ENCODE measurements at regions not wholly inside any gene's neighbourhood (a gene's known extent, or its start where the extent isn't known, plus 50 kb on each side); places are given as distances from the start of the nearest gene placed in this dataset.

GRCh38 chr13:106117035-106117434 is 418.4 kb downstream of the EFNB2 start:
- in situ Hi-C loops (cut with HindIII; ENCODE audit: low sequenced_read_pairs): no loop called here

GRCh38 chr13:106115081-106115480 is 420.4 kb downstream of the EFNB2 start:
- no peak for DNase-seq (ENCODE audit: low spot score)
- in situ Hi-C loops (cut with HindIII; ENCODE audit: low sequenced_read_pairs): no loop called here

More at GRCh38 chr13:106117035-106117434, 418.4 kb downstream of the EFNB2 start:
- DNase-seq (ENCODE audit: low spot score): no peak

- in situ Hi-C loops (cut with HindIII; ENCODE audit: low sequenced_read_pairs): no loop called here
- DNase-seq (ENCODE audit: low spot score): no peak
Observed at GRCh38 chr13:106113796-106114195, 421.7 kb downstream of the EFNB2 start.

GRCh38 chr13:106112191-106112590 is 423.3 kb downstream of the EFNB2 start:
- no peak for DNase-seq (ENCODE audit: low spot score)
- in situ Hi-C loops (cut with HindIII; ENCODE audit: low sequenced_read_pairs): no loop called here

GRCh38 chr13:106110241-106110855 is 425.1 kb downstream of the EFNB2 start:
- in situ Hi-C loops (cut with HindIII; ENCODE audit: low sequenced_read_pairs): no loop called here
- no peak for DNase-seq (ENCODE audit: low spot score)

GRCh38 chr13:106109391-106109791 is 426.1 kb downstream of the EFNB2 start:
- in situ Hi-C loops (cut with HindIII; ENCODE audit: low sequenced_read_pairs): no loop called here

GRCh38 chr13:106108346-106108745 is 427.1 kb downstream of the EFNB2 start:
- in situ Hi-C loops (cut with HindIII; ENCODE audit: low sequenced_read_pairs): no loop called here
- DNase-seq (ENCODE audit: low spot score): no peak

More at GRCh38 chr13:106109391-106109791, 426.1 kb downstream of the EFNB2 start:
- DNase-seq (ENCODE audit: low spot score): no peak

- no peak for DNase-seq (ENCODE audit: low spot score)
- in situ Hi-C loops (cut with HindIII; ENCODE audit: low sequenced_read_pairs): no loop called here
Observed at GRCh38 chr13:106107061-106107460, 428.4 kb downstream of the EFNB2 start.

- in situ Hi-C loops (cut with HindIII; ENCODE audit: low sequenced_read_pairs): no loop called here
- no peak for DNase-seq (ENCODE audit: low spot score)
Observed at GRCh38 chr13:106105153-106105552, 430.3 kb downstream of the EFNB2 start.

- in situ Hi-C loops (cut with HindIII; ENCODE audit: low sequenced_read_pairs): no loop called here
- no peak for DNase-seq (ENCODE audit: low spot score)
Observed at GRCh38 chr13:106104281-106104901, 431.1 kb downstream of the EFNB2 start.

- DNase-seq (ENCODE audit: low spot score): no peak
Observed at GRCh38 chr13:106103779-106104178, 431.7 kb downstream of the EFNB2 start.

GRCh38 chr13:106102786-106103185 is 432.7 kb downstream of the EFNB2 start:
- in situ Hi-C loops (cut with HindIII; ENCODE audit: low sequenced_read_pairs): no loop called here
- DNase-seq (ENCODE audit: low spot score): no peak

More at GRCh38 chr13:106103779-106104178, 431.7 kb downstream of the EFNB2 start:
- in situ Hi-C loops (cut with HindIII; ENCODE audit: low sequenced_read_pairs): no loop called here

GRCh38 chr13:106101201-106101600 is 434.3 kb downstream of the EFNB2 start:
- in situ Hi-C loops (cut with HindIII; ENCODE audit: low sequenced_read_pairs): no loop called here
- no peak for DNase-seq (ENCODE audit: low spot score)

- in situ Hi-C loops (cut with HindIII; ENCODE audit: low sequenced_read_pairs): no loop called here
- no peak for DNase-seq (ENCODE audit: low spot score)
Observed at GRCh38 chr13:106100171-106100919, 435.1 kb downstream of the EFNB2 start.

- in situ Hi-C loops (cut with HindIII; ENCODE audit: low sequenced_read_pairs): no loop called here
- no peak for DNase-seq (ENCODE audit: low spot score)
Observed at GRCh38 chr13:106099765-106100164, 435.7 kb downstream of the EFNB2 start.

- DNase-seq (ENCODE audit: low spot score): no peak
- in situ Hi-C loops (cut with HindIII; ENCODE audit: low sequenced_read_pairs): no loop called here
Observed at GRCh38 chr13:106098778-106099177, 436.7 kb downstream of the EFNB2 start.

GRCh38 chr13:106096661-106097092 is 438.8 kb downstream of the EFNB2 start:
- in situ Hi-C loops (cut with HindIII; ENCODE audit: low sequenced_read_pairs): no loop called here
- no peak for DNase-seq (ENCODE audit: low spot score)

- no peak for DNase-seq (ENCODE audit: low spot score)
- in situ Hi-C loops (cut with HindIII; ENCODE audit: low sequenced_read_pairs): no loop called here
Observed at GRCh38 chr13:106095919-106096318, 439.5 kb downstream of the EFNB2 start.

- in situ Hi-C loops (cut with HindIII; ENCODE audit: low sequenced_read_pairs): no loop called here
Observed at GRCh38 chr13:106095406-106095805, 440.1 kb downstream of the EFNB2 start.

GRCh38 chr13:106090001-106090400 is 445.5 kb downstream of the EFNB2 start:
- in situ Hi-C loops (cut with HindIII; ENCODE audit: low sequenced_read_pairs): no loop called here
- DNase-seq (ENCODE audit: low spot score): peak; percentile 49

More at GRCh38 chr13:106095406-106095805, 440.1 kb downstream of the EFNB2 start:
- no peak for DNase-seq (ENCODE audit: low spot score)
